Cardiac muscle cell (in vitro differentiated cells and primary cell): ENCODE measurements at regions not wholly inside any gene's neighbourhood (a gene's known extent, or its start where the extent isn't known, plus 50 kb on each side); places are given as distances from the start of the nearest gene placed in this dataset.
A peak's percentile ranks its signal among the peaks of the same experiment; 100 is the strongest.
"Not testable (repeated sequence)": the region's sequence is repeated elsewhere in the genome, so short reads cannot be mapped to it uniquely, and the experiment has no call there.

Experiments used
- DNase-seq, 2 donors: peaks; one replicate each; pipeline versions ENCODE4 v3.0.0 to v3.0.0-alpha.2; 2010 to 2017; ENCODE audit warnings: low read depth in 1 of 2, low spot score in 1 of 2
- H3K27ac ChIP-seq: fragments of 200-600 bp; sonication (generic); 2 replicates; pipeline ENCODE4 v1.5.1; 2016
- H3K27me3 ChIP-seq: fragments of 200-600 bp; sonication (generic); 2 replicates; pipeline ENCODE4 v1.6.0; 2016; ENCODE audit warnings: control low read depth
- H3K36me3 ChIP-seq: fragments of 200-600 bp; sonication (generic); 2 replicates; pipeline ENCODE4 v1.5.1; 2016; ENCODE audit warnings: control low read depth
- H3K4me1 ChIP-seq: fragments of 200-600 bp; sonication (generic); 2 replicates; pipeline ENCODE4 v1.8.1; 2017; ENCODE audit warnings: low read depth, mild to moderate bottlenecking, mixed run types
- H3K4me3 ChIP-seq: fragments of 200-600 bp; sonication (generic); 2 replicates; pipeline ENCODE4 v1.5.1; 2016; ENCODE audit warnings: mild to moderate bottlenecking
- H3K9me3 ChIP-seq: fragments of 200-600 bp; sonication (generic); 2 replicates; pipeline ENCODE4 v1.5.1; 2017; ENCODE audit warnings: low read depth, mild to moderate bottlenecking, control low read depth
- CTCF ChIP-seq: IDR thresholded peaks from 2 replicates; pipeline ENCODE4 v1.5.1; 2012; ENCODE audit warnings: low read depth, mild to moderate bottlenecking, low read length

- H3K4me1 ChIP-seq: no peaks in the 10 kb centered on the region
- H3K27ac ChIP-seq: no peak overlapping the region
- no peak overlapping the region for H3K4me3 ChIP-seq
- no peak for DNase-seq
- H3K36me3 ChIP-seq: no peaks in the 10 kb centered on the region
- H3K9me3 ChIP-seq: no peaks in the 10 kb centered on the region
- no peaks in the 10 kb centered on the region for H3K27me3 ChIP-seq
- TF ChIP-seq CTCF: no peak
Observed at GRCh38 chr13:78084401-78084800, 165.8 kb upstream of the EDNRB start.

DNA sequence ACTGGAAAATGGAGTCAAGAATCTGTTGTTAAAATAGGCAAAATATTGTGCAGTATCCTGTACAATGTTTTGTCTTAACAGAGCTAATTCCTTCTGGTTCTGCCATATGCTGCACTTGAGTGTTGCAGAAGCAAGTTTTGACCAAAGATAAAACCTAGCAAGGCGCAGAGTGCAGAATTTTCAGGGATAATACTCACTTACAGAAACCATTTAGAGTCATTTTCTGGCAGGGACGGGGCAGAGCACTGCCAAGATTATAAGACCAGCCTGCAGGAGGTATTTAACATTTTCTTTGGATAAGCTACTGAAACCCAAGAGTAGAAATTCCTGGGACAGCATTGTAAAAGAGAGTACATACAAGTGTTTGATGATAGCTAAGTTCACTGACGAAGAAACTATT, 159.5 kb upstream of the EDNRB start:
- Histone ChIP-seq H3K4me1 (no peaks in the 10 kb centered on the region), H3K4me3 (no peak overlapping the region), H3K9me3 (no peaks in the 10 kb centered on the region), H3K27me3 (no peaks in the 10 kb centered on the region), H3K27ac (no peak overlapping the region), H3K36me3 (no peaks in the 10 kb centered on the region)
- no peak for TF ChIP-seq CTCF
- DNase-seq: peak in 1 of 2 donors; percentile 4

- Histone ChIP-seq H3K27me3 (no peaks in the 10 kb centered on the region), H3K27ac (no peak overlapping the region), H3K36me3 (no peaks in the 10 kb centered on the region), H3K9me3 (no peaks in the 10 kb centered on the region), H3K4me1 (no peaks in the 10 kb centered on the region), H3K4me3 (no peak overlapping the region)
- no peak for DNase-seq
- TF ChIP-seq CTCF: no peak
Observed at GRCh38 chr13:78067290-78067689, 148.7 kb upstream of the EDNRB start.

- H3K27ac ChIP-seq: no peak overlapping the region
- no peak for DNase-seq
- no peaks in the 10 kb centered on the region for H3K4me1 ChIP-seq
- no peaks in the 10 kb centered on the region for H3K9me3 ChIP-seq
- H3K27me3 ChIP-seq: no peaks in the 10 kb centered on the region
- TF ChIP-seq CTCF: no peak
- no peak overlapping the region for H3K4me3 ChIP-seq
- no peaks in the 10 kb centered on the region for H3K36me3 ChIP-seq
Observed at GRCh38 chr13:78065141-78065540, 146.5 kb upstream of the EDNRB start.

GRCh38 chr13:78061806-78062205, 143.2 kb upstream of the EDNRB start:
- H3K36me3 ChIP-seq: no peaks in the 10 kb centered on the region
- no peak overlapping the region for H3K4me3 ChIP-seq
- H3K27ac ChIP-seq: no peak overlapping the region
- no peak for TF ChIP-seq CTCF
- no peaks in the 10 kb centered on the region for H3K27me3 ChIP-seq
- H3K4me1 ChIP-seq: no peaks in the 10 kb centered on the region
- H3K9me3 ChIP-seq: no peaks in the 10 kb centered on the region
- no peak for DNase-seq

DNA sequence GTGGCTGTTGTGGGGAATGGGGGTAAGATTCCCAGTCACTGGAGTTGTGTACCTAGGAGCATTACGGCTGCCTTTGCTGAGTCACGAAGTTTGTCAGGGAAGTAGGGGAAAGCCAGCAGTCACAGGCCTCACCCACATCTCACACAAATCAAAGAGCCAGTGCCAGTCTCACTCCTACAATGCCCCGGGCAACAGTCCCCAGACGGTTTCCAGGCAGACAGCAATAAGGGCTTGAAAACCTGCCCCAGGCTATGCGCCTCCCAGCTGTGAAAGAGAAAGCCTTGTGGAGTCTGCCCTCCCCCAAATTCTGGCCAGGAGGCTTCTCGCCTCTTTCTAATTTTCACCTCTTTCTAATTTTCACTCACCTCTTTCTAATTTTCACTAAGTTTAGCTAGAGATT, 142.3 kb upstream of the EDNRB start:
- TF ChIP-seq CTCF: no peak
- DNase-seq: no peak
- no peak overlapping the region for H3K4me3 ChIP-seq
- no peaks in the 10 kb centered on the region for H3K4me1 ChIP-seq
- no peak overlapping the region for H3K27ac ChIP-seq
- no peaks in the 10 kb centered on the region for H3K9me3 ChIP-seq
- H3K36me3 ChIP-seq: no peaks in the 10 kb centered on the region
- no peaks in the 10 kb centered on the region for H3K27me3 ChIP-seq

DNA sequence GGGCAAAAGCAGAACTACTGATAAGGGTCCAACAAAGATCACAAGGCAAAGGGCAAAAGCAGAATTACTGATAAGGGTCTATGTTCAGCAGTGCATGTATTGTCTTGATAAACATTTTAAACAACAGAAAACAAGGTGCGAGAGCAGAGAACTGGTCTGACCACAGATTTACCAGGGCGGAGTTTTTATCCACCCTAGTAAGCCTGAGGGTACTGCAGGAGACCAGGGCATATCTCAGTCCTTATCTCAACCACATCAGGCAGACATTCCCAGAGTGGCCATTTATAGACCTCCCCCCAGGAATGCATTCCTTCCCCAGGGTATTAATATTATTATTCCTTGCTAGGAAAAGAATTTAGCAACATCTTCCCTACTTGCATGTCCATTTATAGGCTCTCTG, 138.2 kb upstream of the EDNRB start:
- not testable (repeated sequence) for H3K27ac ChIP-seq, H3K4me3 ChIP-seq, H3K9me3 ChIP-seq, DNase-seq, H3K36me3 ChIP-seq, H3K27me3 ChIP-seq, H3K4me1 ChIP-seq
